ENCODE measurements at regions not wholly inside any gene's neighbourhood (a gene's known extent, or its start where the extent isn't known, plus 50 kb on each side); places are given as distances from the start of the nearest gene placed in this dataset.

DNA sequence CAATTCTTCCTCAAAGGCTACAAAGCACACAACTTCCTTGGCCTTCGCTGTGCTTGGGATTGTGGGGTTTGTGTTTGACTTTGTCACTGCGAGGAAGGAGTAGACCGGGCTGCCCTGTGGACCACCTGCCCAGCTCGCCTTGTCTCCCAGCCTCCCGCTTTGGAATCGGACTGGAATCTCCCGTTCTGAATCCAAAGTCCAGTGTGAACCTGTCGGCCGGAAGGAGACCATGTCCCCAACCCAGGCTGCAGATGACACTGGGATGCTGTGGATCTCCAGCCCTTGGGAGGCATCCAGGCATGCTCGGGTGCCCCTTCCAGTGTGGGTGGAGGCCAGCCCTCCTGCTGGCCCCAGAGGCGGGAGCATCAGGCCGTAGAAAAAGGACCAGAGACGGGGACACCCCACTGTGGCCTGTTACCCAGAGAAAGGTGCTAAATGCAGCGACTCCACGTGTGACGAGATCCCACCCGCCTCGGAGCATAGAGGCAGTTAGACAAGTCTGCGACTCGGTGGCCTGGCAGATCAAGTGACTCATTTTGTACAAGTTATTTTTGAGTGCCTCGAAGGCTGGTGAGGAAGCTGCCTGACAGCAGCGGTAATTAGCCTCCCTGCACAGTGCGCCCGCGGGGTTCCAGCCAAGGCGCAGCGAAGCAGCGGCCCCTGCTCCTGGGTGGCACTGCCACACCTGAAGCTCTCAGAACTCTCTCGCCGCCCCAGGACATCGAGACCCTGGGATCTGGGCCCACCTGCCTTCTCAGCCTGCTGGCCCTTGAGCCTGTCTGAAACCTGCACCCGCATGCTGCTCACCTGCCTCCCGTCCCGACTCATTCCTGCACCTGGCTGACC, 57.5 kb downstream of the ADRA2C start:
- H3K27me3 ChIP-seq (ENCODE audit: control insufficient read depth, extremely low read depth, insufficient read depth, low read length): peaks cover 20% of the 10 kb centered on the region
- no peaks in the 10 kb centered on the region for H4K20me1 ChIP-seq (ENCODE audit: control insufficient read depth, extremely low read depth, insufficient read depth, low read length)
- FAIRE-seq (no peak), DNase-seq (ENCODE audit: low read depth, low spot score) (no peak)
- H3K4me3 ChIP-seq (ENCODE audit: control insufficient read depth in 2 of 3, extremely low read depth in 1 of 3, insufficient read depth in 2 of 3, low read depth in 1 of 3, low read length in 3 of 3): no peak overlapping the region
- H3K36me3 ChIP-seq (ENCODE audit: control insufficient read depth in 2 of 2, extremely low read depth in 1 of 2, insufficient read depth in 2 of 2, low read length in 2 of 2): no peaks in the 10 kb centered on the region
- H3K9me1 ChIP-seq (ENCODE audit: control insufficient read depth, extremely low read depth, insufficient read depth, low read length): no peaks in the 10 kb centered on the region
- no peak overlapping the region for H3K27ac ChIP-seq (ENCODE audit: control insufficient read depth, insufficient read depth, low read length)
- dilution Hi-C loops (cut with MboI; ENCODE audit: extremely low pct_ligation_motif_present, low sequenced_read_pairs): no loop called here
- H2AFZ ChIP-seq (ENCODE audit: control insufficient read depth, low read length): no peak overlapping the region
- no peak overlapping the region for H3K4me2 ChIP-seq (ENCODE audit: control insufficient read depth, extremely low read depth, insufficient read depth, low read depth, low read length)
- no peaks in the 10 kb centered on the region for H3K79me2 ChIP-seq (ENCODE audit: control insufficient read depth, insufficient read depth, low read length)
- H3K9ac ChIP-seq (ENCODE audit: control insufficient read depth, extremely low read depth, insufficient read depth, low read length): no peak overlapping the region
- no peaks in the 10 kb centered on the region for H3K9me3 ChIP-seq (ENCODE audit: control insufficient read depth, low read depth, low read length)
- no peak for TF ChIP-seq EZH2 (IDR thresholded peaks at IDR 0.05; ENCODE audit: low read length)
- TF ChIP-seq, protein P1, sequence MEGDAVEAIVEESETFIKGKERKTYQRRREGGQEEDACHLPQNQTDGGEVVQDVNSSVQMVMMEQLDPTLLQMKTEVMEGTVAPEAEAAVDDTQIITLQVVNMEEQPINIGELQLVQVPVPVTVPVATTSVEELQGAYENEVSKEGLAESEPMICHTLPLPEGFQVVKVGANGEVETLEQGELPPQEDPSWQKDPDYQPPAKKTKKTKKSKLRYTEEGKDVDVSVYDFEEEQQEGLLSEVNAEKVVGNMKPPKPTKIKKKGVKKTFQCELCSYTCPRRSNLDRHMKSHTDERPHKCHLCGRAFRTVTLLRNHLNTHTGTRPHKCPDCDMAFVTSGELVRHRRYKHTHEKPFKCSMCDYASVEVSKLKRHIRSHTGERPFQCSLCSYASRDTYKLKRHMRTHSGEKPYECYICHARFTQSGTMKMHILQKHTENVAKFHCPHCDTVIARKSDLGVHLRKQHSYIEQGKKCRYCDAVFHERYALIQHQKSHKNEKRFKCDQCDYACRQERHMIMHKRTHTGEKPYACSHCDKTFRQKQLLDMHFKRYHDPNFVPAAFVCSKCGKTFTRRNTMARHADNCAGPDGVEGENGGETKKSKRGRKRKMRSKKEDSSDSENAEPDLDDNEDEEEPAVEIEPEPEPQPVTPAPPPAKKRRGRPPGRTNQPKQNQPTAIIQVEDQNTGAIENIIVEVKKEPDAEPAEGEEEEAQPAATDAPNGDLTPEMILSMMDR (optimal IDR thresholded peaks at IDR 0.05 in 1 of 3, IDR thresholded peaks at IDR 0.05 in 1 of 3, conservative IDR thresholded peaks at IDR 0.05 in 1 of 3; ENCODE audit: extremely low read depth in 1 of 3, insufficient read depth in 2 of 3, low read length in 3 of 3): no peak
- no peaks in the 10 kb centered on the region for H3K4me1 ChIP-seq (ENCODE audit: control insufficient read depth, extremely low read depth, insufficient read depth, low read length)

DNA sequence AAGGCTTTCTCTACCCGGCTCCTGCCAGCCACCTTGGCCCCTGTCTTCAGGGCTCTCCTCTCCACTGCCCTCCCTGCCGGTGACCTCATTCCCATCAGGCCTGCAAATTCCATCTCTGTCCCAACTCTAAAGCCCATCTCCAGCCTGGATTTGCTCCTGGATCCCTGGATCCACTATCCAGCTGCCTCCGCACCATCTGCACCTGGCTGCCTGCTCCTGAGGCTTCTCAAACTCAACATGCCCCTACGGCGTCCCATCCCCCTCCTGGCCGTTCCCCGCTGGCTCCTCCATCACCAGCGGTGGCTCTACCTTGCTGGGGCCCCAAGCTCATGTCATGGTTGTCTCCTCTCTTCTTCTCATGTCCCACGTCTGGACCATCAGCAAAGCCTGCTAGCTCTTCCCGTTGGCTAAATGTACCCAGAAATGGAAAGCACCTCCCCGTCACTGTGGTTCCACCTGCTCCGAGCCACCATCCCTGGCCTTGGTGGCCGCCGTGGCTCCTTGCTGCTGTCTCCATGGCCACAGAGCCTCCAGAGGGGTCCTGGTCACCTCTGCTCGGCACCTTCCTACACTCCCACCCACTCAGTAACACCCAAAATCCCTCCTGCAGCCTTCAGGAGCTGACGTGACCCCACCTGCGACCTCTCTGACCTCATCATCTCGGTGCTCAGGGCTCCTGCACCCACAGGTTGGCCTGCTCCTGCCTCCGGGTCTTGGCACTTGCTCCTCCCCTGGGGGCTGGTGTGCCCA, 58.5 kb downstream of the ADRA2C start:
- Histone ChIP-seq H3K4me2 (ENCODE audit: control insufficient read depth, extremely low read depth, insufficient read depth, low read depth, low read length) (no peak overlapping the region), H2AFZ (ENCODE audit: control insufficient read depth, low read length) (no peak overlapping the region), H3K9me3 (ENCODE audit: control insufficient read depth, low read depth, low read length) (no peaks in the 10 kb centered on the region), H3K9ac (ENCODE audit: control insufficient read depth, extremely low read depth, insufficient read depth, low read length) (no peak overlapping the region), H3K4me3 (ENCODE audit: control insufficient read depth in 2 of 3, extremely low read depth in 1 of 3, insufficient read depth in 2 of 3, low read depth in 1 of 3, low read length in 3 of 3) (no peak overlapping the region), H3K4me1 (ENCODE audit: control insufficient read depth, extremely low read depth, insufficient read depth, low read length) (no peaks in the 10 kb centered on the region), H3K36me3 (ENCODE audit: control insufficient read depth in 2 of 2, extremely low read depth in 1 of 2, insufficient read depth in 2 of 2, low read length in 2 of 2) (no peaks in the 10 kb centered on the region), H3K79me2 (ENCODE audit: control insufficient read depth, insufficient read depth, low read length) (no peaks in the 10 kb centered on the region), H3K27ac (ENCODE audit: control insufficient read depth, insufficient read depth, low read length) (no peak overlapping the region), H3K27me3 (ENCODE audit: control insufficient read depth, extremely low read depth, insufficient read depth, low read length) (peaks cover 20% of the 10 kb centered on the region), H3K9me1 (ENCODE audit: control insufficient read depth, extremely low read depth, insufficient read depth, low read length) (no peaks in the 10 kb centered on the region), H4K20me1 (ENCODE audit: control insufficient read depth, extremely low read depth, insufficient read depth, low read length) (no peaks in the 10 kb centered on the region)
- DNase-seq (ENCODE audit: low read depth, low spot score) (no peak), FAIRE-seq (no peak)
- TF ChIP-seq EZH2 (IDR thresholded peaks at IDR 0.05; ENCODE audit: low read length): no peak
- TF ChIP-seq, protein P1 (optimal IDR thresholded peaks at IDR 0.05 in 1 of 3, IDR thresholded peaks at IDR 0.05 in 1 of 3, conservative IDR thresholded peaks at IDR 0.05 in 1 of 3; ENCODE audit: extremely low read depth in 1 of 3, insufficient read depth in 2 of 3, low read length in 3 of 3): no peak
- dilution Hi-C loops (cut with MboI; ENCODE audit: extremely low pct_ligation_motif_present, low sequenced_read_pairs): no loop called here
